Central memory CD8-positive, alpha-beta T cell (primary cell): ENCODE measurements at regions not wholly inside any gene's neighbourhood (a gene's known extent, or its start where the extent isn't known, plus 50 kb on each side); places are given as distances from the start of the nearest gene placed in this dataset.

Source experiments
- ATAC-seq: fragments of 150-1000 bp; cut with Tn5 transposase; replicated peaks from 2 replicates; pipeline ENCODE4 v1.10.0; 2022; ENCODE audit warnings: mild to moderate bottlenecking, moderate FRiP score, moderate number of reproducible peaks; ENCODE audit not compliant: poor library complexity, severe bottlenecking; ENCODE audit errors: extremely low read depth
- DNase-seq, 2 donors: peaks; one replicate each; pipeline ENCODE4 v3.0.0; 2021; ENCODE audit warnings: low spot score in 2 of 2
- H3K27ac Mint-ChIP-seq: one replicate; pipeline ENCODE4 v1.8.0; 2022; ENCODE audit warnings: low read depth, mild to moderate bottlenecking, moderate library complexity, mixed read lengths
- H3K27me3 Mint-ChIP-seq: one replicate; pipeline ENCODE4 v1.8.0; 2022; ENCODE audit warnings: mixed read lengths
- H3K36me3 Mint-ChIP-seq: one replicate; pipeline ENCODE4 v1.8.0; 2022; ENCODE audit warnings: mild to moderate bottlenecking, moderate library complexity, mixed read lengths; ENCODE audit not compliant: insufficient read depth
- H3K4me1 Mint-ChIP-seq: one replicate; pipeline ENCODE4 v1.8.0; 2022; ENCODE audit warnings: mixed read lengths
- H3K4me3 Mint-ChIP-seq: one replicate; pipeline ENCODE4 v1.8.0; 2022; ENCODE audit warnings: mild to moderate bottlenecking, moderate library complexity, mixed read lengths
- H3K9me3 Mint-ChIP-seq: one replicate; pipeline ENCODE4 v1.8.0; 2022; ENCODE audit warnings: mixed read lengths

DNA sequence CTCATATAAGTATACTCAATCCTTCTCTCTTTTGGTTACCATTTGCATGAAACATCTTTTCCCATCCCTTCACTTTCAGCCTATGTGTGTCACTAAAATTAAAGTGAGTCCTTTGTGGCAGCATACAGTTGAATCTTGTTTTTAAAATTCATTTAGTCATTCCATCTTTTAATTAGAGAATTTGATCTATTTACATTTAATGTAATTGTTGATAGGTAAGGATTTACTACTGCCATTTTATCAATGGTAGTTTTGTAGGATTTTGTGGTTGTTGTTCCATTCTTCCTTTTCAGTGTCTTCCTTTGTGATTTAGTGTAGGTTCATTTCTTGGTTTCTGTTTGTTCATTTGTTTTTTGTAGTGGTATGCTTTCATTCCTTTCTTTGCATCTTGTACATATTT lies 191.9 kb upstream of the CTNNB1 start:
- no peaks in the 10 kb centered on the region for H3K4me1 Mint-ChIP-seq
- no peak overlapping the region for H3K4me3 Mint-ChIP-seq
- H3K36me3 Mint-ChIP-seq: no peaks in the 10 kb centered on the region
- peaks cover 52% of the 10 kb centered on the region for H3K27me3 Mint-ChIP-seq
- DNase-seq (no peak), ATAC-seq (no peak)
- no peak overlapping the region for H3K27ac Mint-ChIP-seq
- peaks cover 6% of the 10 kb centered on the region for H3K9me3 Mint-ChIP-seq

DNA sequence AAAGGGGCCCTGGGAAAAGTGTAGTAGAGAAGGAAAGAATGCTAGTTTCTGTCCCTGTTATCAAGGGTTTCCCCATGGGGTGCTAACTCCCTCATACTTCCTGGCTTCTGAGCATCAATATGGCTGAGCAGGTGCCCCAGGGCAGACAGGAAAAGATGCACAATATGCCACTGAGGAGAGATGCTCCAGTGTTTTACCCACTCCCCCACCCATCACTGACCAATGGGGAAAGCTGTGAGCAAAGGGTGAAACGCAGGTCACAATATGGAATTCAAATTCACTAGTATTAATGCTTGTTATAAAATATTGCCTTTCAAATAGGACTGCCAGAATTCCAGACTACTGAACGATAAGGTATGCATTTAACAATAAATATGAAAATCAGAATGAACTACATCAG lies 187.5 kb upstream of the CTNNB1 start:
- H3K27ac Mint-ChIP-seq: no peak overlapping the region
- DNase-seq: no peak
- H3K36me3 Mint-ChIP-seq: no peaks in the 10 kb centered on the region
- H3K4me1 Mint-ChIP-seq: no peaks in the 10 kb centered on the region
- H3K27me3 Mint-ChIP-seq: peaks cover 53% of the 10 kb centered on the region
- H3K4me3 Mint-ChIP-seq: no peak overlapping the region
- ATAC-seq: no peak
- H3K9me3 Mint-ChIP-seq: peaks cover 6% of the 10 kb centered on the region

DNA sequence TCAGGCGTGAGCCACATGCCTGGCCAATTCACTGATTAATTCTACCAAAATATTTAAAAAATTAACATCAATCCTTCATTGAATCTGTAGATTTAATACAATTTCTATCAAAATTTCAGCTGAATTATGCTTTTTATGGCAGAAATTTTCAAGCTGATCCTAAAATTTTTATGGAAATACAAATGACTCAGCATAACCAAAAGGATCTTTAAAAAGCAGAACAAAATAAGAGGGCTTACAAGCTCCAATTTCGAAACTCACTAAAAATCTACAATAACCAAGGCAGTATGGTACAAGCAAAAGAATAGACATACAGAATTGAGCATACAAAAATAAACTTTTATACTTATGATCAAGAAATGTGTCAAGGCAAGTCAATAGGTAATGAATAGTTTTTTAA lies 180.4 kb upstream of the CTNNB1 start:
- Mint-ChIP-seq H3K36me3 (no peaks in the 10 kb centered on the region), H3K4me1 (no peaks in the 10 kb centered on the region), H3K27ac (no peak overlapping the region), H3K27me3 (no peaks in the 10 kb centered on the region), H3K9me3 (no peaks in the 10 kb centered on the region), H3K4me3 (no peak overlapping the region)
- DNase-seq (no peak), ATAC-seq (no peak)

DNA sequence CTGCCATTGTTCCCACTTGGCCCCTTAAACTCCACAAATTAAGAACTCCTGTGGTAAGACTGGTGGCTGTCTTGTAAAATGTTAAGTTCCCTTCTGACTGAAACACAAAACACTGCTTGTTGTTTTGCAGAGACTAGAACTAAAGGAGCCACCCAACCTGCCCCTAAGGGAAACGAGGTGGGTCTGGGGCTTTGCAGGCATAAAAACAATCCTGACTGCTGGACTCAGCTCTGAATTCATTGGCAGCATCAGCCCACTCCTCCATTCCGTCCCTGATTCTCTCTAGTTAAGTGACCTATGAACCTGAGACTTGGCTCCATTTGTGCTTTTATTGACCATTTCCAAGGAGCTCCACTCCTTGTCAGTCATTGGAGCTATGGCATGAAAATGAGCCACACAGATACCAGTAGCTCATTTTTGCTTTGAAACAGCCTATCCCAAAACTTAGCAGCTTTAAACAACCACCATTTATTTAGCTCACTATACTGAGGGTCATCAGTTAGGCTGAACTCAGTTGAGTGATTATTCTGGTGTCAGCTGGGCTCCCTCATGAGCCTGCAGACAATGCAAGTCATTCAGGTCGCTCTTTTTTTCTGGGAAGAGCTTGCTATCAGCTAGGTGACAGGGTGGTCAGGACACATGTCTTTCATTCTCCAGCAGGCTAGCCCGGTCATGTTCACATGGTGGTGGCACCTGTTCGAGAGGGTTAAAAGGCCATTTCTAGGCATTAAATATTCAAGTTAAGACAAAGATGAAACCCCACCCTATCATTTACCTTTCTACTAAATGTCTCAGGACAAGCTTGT lies 175.1 kb upstream of the CTNNB1 start:
- ATAC-seq: no peak
- Mint-ChIP-seq H3K9me3 (no peaks in the 10 kb centered on the region), H3K4me3 (no peak overlapping the region), H3K36me3 (no peaks in the 10 kb centered on the region), H3K27me3 (peaks cover 2% of the 10 kb centered on the region), H3K4me1 (no peaks in the 10 kb centered on the region), H3K27ac (no peak overlapping the region)
- no peak for DNase-seq

DNA sequence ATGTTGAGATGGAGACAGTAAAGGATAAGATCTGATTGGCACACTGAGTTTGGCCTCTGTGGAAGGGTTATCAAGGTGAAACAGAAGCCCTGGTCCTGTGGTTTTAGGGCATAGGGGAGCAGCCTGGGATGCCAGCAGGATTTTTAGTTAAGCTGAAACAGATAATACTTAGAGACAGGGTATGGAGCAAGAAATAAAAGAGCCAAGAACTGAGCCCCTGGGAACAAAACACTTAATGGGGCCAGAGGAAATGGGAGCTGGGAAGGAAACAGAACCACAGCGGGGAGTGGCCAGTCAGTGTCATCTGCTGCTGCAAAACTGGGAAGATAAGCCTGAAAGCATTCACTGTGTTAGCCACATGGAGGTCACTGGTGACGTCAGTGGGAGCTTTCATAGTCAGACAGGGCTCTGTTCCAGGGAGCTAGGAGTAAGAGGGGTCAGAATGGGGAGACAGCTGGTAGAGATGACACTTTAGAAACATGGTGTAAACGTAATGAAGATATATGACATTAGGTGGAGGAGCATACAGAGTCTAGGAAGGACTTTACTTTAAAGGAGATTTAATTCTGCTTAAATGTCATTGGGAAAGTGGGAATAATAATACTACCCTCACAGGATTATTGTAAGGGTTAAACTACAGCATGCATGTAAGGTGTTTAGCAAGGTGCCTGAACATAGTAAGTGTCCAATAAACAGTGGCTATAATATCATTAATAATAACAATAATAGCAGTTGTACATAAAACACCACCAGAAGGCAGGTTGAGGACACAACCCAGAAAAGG lies 172.7 kb upstream of the CTNNB1 start:
- Mint-ChIP-seq H3K27me3 (peaks cover 9% of the 10 kb centered on the region), H3K27ac (no peak overlapping the region), H3K9me3 (no peaks in the 10 kb centered on the region), H3K4me3 (no peak overlapping the region), H3K36me3 (no peaks in the 10 kb centered on the region), H3K4me1 (no peaks in the 10 kb centered on the region)
- ATAC-seq: no peak
- DNase-seq: no peak

DNA sequence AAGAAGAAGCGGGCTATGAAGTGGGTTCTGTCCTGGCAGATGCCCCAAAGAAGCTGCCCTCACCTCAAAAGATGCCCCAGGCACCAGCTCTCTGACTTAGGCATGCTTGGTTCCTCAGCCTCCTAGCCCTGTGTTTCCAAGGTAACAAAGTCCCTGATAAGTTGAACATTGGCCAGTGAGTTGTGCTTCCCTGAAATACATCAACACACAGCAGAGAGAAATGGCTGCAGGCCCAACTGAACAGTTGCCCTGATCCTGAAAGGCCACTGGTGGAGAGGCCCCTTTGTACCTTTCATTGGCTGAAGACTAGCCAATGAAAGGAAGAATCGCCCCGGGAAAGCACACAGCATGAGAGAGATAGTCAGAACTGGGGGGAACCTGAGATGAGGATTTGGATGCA lies 169.9 kb upstream of the CTNNB1 start:
- no peak overlapping the region for H3K4me3 Mint-ChIP-seq
- DNase-seq (no peak), ATAC-seq (no peak)
- peaks cover 2% of the 10 kb centered on the region for H3K36me3 Mint-ChIP-seq
- H3K4me1 Mint-ChIP-seq: no peaks in the 10 kb centered on the region
- H3K27ac Mint-ChIP-seq: no peak overlapping the region
- no peaks in the 10 kb centered on the region for H3K9me3 Mint-ChIP-seq
- H3K27me3 Mint-ChIP-seq: peaks cover 22% of the 10 kb centered on the region

DNA sequence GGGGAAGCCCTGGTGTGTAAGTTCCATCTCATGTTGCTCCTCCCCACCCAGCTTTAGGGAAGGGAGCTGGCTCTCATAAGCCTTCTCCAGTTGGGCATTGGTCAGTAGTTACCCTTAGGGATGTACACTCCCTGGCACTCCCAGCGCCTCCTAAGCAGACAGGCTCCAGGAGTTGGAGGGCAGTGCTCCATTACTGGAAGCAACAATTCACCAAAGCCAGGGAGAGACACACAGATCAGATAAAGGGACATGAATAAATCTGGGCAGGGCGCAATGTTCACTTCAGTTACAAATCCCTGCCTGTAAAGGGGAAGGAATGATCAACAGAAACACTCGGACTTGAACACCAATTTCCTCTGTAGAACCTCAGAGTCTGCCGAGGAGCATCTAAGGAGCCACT lies 169.1 kb upstream of the CTNNB1 start:
- no peak for DNase-seq
- Mint-ChIP-seq H3K27ac (no peak overlapping the region), H3K36me3 (peaks cover 2% of the 10 kb centered on the region), H3K4me3 (no peak overlapping the region), H3K27me3 (peaks cover 22% of the 10 kb centered on the region), H3K9me3 (no peaks in the 10 kb centered on the region), H3K4me1 (no peaks in the 10 kb centered on the region)
- ATAC-seq: no peak

DNA sequence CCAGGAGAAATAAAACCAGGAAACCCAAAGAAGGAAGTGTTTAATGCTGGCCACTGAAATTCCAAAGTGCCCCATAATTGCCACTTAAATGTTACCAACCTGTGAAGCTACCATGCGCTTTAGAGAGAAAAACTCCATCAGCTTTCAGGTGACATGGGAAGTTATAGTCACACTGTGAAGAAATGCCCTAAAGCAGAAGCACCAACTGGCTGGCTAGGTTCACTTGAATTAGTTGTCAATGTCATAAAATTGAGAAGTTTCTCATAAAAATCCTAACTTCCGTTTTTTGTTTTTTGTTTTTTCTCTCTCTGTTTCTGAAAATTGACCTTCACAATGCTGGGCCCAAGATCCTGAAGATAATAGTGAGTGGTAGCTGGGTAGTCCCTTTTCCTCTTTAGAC lies 167.9 kb upstream of the CTNNB1 start:
- DNase-seq (no peak), ATAC-seq (no peak)
- no peaks in the 10 kb centered on the region for H3K9me3 Mint-ChIP-seq
- H3K4me1 Mint-ChIP-seq: no peaks in the 10 kb centered on the region
- H3K36me3 Mint-ChIP-seq: peaks cover 2% of the 10 kb centered on the region
- H3K4me3 Mint-ChIP-seq: no peak overlapping the region
- peaks cover 22% of the 10 kb centered on the region for H3K27me3 Mint-ChIP-seq
- no peak overlapping the region for H3K27ac Mint-ChIP-seq

DNA sequence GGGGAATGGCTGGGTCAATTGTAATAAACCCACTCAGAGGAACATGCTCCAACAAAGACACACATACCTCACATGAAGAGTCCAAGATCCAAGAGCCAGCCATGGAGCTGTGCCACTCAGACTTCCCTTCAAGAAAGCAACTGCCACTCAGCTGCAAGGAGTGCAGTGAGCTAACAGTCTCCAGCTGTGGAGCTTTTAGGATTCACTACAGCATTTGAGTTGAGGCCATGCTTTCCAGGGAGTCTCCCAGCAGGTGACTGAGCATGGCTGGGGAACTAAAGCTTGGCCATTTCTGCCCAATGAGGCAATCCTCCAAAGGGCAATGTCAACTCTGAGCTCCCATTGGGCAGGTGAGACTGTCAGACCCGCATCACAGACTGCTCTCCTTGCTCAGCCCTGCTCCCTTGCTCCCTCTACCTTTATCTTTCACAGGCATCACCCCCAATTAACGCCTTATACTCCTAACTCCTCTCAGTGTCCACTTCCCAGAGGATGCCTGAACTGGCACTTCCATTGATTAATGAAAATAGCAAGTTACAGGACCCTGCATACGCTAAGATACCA lies 165.3 kb upstream of the CTNNB1 start:
- no peaks in the 10 kb centered on the region for H3K4me1 Mint-ChIP-seq
- DNase-seq (no peak), ATAC-seq (no peak)
- no peak overlapping the region for H3K27ac Mint-ChIP-seq
- H3K27me3 Mint-ChIP-seq: peaks cover 45% of the 10 kb centered on the region
- H3K4me3 Mint-ChIP-seq: no peak overlapping the region
- H3K9me3 Mint-ChIP-seq: no peaks in the 10 kb centered on the region
- H3K36me3 Mint-ChIP-seq: peaks cover 2% of the 10 kb centered on the region

DNA sequence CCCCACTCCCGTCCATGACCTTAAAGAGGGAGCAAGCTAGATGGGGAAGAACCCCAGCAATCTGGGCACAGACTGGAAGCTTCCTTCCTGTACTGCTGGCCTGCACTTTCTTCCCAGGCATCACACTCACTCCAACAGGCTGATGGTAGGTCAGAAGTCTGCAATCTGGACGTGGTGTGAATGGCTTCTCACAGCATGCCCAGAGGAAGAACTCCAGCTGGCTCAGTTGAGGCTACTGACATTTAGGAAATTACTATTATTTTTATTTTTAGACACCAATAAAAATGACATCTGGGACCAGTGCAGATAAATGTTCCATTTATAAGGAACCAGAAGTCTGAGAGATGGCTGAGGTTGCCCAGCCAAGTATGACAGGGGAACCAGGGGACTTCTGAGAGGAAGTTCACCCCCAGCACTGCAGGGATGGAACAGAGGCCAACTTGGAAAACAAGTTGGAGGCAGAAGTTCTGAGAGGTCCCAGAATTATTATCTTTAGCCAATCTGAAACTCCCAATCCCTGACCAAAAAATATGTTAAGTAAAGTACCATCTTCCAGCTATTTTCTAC lies 163.8 kb upstream of the CTNNB1 start:
- Mint-ChIP-seq H3K4me3 (no peak overlapping the region), H3K27ac (no peak overlapping the region), H3K4me1 (no peaks in the 10 kb centered on the region), H3K27me3 (peaks cover 51% of the 10 kb centered on the region), H3K9me3 (no peaks in the 10 kb centered on the region), H3K36me3 (peaks cover 2% of the 10 kb centered on the region)
- no peak for DNase-seq
- no peak for ATAC-seq

DNA sequence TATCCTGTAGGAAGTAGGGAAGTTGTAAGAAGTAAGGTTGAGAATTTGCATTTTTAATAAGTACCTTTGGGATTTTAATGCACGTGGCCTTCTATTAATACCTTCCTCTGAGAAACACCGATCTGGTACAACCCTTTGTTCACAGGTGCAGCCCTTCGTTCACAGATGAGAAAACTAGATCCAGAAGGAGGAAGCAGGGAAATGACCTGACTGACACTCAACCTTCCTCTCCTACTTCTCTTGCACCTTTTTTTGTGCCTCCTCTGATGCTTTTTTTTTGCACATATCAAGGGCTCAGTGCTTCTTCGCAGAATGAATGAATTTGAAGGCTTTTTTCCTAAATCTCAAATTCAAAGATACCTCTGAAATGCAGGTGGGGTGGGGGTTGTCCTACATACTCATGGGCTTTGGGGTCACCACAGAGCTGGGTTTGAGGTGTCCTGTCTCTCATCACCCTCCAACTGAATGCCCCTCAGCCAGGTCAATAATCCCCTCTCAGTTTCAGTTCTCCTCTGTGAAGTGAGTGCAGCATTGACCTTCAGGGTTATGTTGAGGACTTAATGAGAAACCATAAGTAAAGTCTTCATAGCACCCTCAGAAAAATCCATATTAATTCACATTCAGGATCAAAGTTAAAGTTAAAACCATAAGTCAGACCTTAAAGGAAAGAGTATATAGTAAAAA lies 161.5 kb upstream of the CTNNB1 start:
- Mint-ChIP-seq H3K4me1 (no peaks in the 10 kb centered on the region), H3K36me3 (no peaks in the 10 kb centered on the region), H3K9me3 (no peaks in the 10 kb centered on the region), H3K4me3 (no peak overlapping the region), H3K27me3 (peaks cover 64% of the 10 kb centered on the region), H3K27ac (no peak overlapping the region)
- no peak for ATAC-seq
- DNase-seq: no peak

DNA sequence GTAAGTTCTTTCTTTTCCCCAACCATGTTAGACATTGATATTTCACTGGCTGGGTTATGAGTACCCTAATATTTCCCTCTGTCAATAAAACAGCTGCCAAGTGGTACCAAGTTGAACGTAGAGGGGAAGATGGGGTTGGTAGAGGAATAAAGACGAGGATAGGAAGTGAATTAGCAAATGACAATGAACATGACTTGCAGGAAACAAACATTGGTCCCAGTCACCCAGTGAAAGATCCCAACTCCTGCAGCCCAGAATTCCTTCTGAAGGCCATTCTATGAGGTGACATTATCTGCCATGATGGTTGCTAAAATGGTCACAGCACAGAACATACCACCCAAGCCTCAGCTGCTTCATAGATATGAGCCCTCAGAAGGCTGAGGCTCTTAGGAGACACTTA lies 159.0 kb upstream of the CTNNB1 start:
- H3K36me3 Mint-ChIP-seq: no peaks in the 10 kb centered on the region
- peaks cover 70% of the 10 kb centered on the region for H3K27me3 Mint-ChIP-seq

More for the DNA sequence above, 159.0 kb upstream of the CTNNB1 start:
- Mint-ChIP-seq H3K27ac (no peak overlapping the region), H3K4me1 (no peaks in the 10 kb centered on the region), H3K9me3 (no peaks in the 10 kb centered on the region), H3K4me3 (no peak overlapping the region)
- ATAC-seq: no peak
- no peak for DNase-seq
